Breast epithelium (tissue), 3 donors: ENCODE measurements at regions not wholly inside any gene's neighbourhood (a gene's known extent, or its start where the extent isn't known, plus 50 kb on each side); places are given as distances from the start of the nearest gene placed in this dataset.

Experiments used
- POLR2AphosphoS5 ChIP-seq, 3 donors: sonication (generic); formaldehyde crosslinking; IDR thresholded peaks; one replicate each; pipeline ENCODE4 v1.6.1; 2017; ENCODE audit warnings: antibody characterized with exemption in 3 of 3
- TF ChIP-seq, protein P1 (sequence below), 3 donors: fragments of 450-650 bp; IDR thresholded peaks; one replicate each; pipeline ENCODE4 v1.5.1; 2016 to 2017; ENCODE audit warnings: antibody characterized with exemption in 3 of 3, mild to moderate bottlenecking in 3 of 3, moderate library complexity in 3 of 3

DNA sequence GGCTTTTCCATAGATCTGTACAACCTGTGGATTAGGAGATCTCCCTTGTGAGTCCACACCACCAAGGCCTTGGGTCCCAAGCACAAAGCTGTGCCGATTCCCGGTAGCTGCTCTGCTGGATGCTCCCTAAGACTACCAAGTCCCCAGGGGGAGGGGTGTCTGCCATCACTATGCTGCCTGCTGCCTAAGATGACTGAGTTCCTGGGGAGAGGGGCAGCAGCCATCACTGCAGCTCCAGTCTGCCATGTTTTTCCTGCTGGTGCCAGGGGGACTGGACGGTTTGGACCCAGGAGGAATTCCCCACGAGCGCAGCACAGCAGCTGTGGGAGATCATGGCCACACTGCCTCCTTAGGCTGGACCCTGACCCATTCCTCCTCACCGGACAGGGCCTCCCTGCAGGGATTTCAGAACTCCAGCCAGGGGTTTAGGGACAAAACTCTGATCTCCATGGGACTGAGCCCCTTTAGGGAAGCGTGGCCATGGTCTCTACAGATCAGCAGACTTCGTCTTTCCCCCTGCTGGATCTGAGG is 1049.8 kb downstream of the SORCS1 start:
- TF ChIP-seq, protein P1, sequence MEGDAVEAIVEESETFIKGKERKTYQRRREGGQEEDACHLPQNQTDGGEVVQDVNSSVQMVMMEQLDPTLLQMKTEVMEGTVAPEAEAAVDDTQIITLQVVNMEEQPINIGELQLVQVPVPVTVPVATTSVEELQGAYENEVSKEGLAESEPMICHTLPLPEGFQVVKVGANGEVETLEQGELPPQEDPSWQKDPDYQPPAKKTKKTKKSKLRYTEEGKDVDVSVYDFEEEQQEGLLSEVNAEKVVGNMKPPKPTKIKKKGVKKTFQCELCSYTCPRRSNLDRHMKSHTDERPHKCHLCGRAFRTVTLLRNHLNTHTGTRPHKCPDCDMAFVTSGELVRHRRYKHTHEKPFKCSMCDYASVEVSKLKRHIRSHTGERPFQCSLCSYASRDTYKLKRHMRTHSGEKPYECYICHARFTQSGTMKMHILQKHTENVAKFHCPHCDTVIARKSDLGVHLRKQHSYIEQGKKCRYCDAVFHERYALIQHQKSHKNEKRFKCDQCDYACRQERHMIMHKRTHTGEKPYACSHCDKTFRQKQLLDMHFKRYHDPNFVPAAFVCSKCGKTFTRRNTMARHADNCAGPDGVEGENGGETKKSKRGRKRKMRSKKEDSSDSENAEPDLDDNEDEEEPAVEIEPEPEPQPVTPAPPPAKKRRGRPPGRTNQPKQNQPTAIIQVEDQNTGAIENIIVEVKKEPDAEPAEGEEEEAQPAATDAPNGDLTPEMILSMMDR (IDR thresholded peaks at IDR 0.05): no peak
- no peak for TF ChIP-seq POLR2AphosphoS5 (IDR thresholded peaks at IDR 0.05)
